ENCODE measurements at regions not wholly inside any gene's neighbourhood (a gene's known extent, or its start where the extent isn't known, plus 50 kb on each side); places are given as distances from the start of the nearest gene placed in this dataset.
"Not testable (repeated sequence)": the region's sequence is repeated elsewhere in the genome, so short reads cannot be mapped to it uniquely, and the experiment has no call there.

- TF ChIP-seq, protein P1, sequence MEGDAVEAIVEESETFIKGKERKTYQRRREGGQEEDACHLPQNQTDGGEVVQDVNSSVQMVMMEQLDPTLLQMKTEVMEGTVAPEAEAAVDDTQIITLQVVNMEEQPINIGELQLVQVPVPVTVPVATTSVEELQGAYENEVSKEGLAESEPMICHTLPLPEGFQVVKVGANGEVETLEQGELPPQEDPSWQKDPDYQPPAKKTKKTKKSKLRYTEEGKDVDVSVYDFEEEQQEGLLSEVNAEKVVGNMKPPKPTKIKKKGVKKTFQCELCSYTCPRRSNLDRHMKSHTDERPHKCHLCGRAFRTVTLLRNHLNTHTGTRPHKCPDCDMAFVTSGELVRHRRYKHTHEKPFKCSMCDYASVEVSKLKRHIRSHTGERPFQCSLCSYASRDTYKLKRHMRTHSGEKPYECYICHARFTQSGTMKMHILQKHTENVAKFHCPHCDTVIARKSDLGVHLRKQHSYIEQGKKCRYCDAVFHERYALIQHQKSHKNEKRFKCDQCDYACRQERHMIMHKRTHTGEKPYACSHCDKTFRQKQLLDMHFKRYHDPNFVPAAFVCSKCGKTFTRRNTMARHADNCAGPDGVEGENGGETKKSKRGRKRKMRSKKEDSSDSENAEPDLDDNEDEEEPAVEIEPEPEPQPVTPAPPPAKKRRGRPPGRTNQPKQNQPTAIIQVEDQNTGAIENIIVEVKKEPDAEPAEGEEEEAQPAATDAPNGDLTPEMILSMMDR (IDR thresholded peaks at IDR 0.05; ENCODE audit: insufficient read depth, low read length), result no peak
- DNase-seq (ENCODE audit: low read depth), result no peak
- H3K4me3 ChIP-seq (ENCODE audit: low read depth, low read length), result no peak overlapping the region
Measured at GRCh38 chr17:77049440-77049839, 91.3 kb upstream of the SEC14L1 start.

DNA sequence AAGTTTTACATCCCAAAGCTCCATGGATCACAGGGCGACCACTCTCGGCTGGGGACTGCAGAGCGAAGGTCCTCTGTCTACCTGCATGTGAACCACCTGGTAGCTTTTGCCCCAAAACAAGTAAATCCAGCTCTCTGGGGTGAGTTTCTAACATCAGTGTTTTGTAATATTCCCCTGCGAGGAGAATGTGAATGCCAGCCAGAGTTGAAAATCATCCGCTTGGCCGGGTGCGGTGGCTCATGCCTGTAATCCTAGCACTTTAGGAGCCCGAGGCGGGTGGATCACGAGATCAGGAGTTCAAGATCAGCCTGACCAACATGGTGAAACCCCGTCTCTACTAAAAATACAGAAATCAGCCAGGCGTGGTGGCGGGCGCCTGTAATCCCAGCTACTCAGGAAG lies 89.9 kb upstream of the SEC14L1 start:
- not testable (repeated sequence) for DNase-seq (ENCODE audit: low read depth); H3K4me3 ChIP-seq (ENCODE audit: low read depth, low read length)

- TF ChIP-seq, protein P1 (IDR thresholded peaks at IDR 0.05; ENCODE audit: insufficient read depth, low read length), result no peak
- DNase-seq (ENCODE audit: low read depth), result no peak
- no peak overlapping the region for H3K4me3 ChIP-seq (ENCODE audit: low read depth, low read length)
Measured at GRCh38 chr17:77054936-77055335, 85.8 kb upstream of the SEC14L1 start.

DNA sequence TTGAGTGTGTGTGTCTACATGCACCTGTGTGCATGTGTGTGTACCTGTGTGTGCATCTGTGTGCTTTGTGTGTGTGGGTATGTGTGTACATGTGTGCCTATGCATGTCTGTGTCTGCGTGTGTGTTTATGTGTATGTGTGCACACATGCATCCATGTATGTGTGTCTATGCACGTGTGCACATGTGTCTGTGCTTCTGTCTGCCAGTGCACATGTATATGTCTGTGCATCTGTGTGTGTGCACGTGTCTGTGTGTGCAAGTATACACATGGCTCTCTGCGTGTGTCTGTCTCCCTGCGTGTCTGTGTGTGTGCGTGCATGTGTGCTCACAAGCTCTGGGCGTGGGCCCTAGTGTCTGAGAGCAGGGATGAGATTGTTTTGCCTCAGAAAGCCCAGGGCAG lies 85.3 kb upstream of the SEC14L1 start:
- no peak for DNase-seq (ENCODE audit: low read depth)
- TF ChIP-seq, protein P1 (IDR thresholded peaks at IDR 0.05; ENCODE audit: insufficient read depth, low read length), result no peak
- no peak overlapping the region for H3K4me3 ChIP-seq (ENCODE audit: low read depth, low read length)

GRCh38 chr17:77058016-77058415 lies 82.8 kb upstream of the SEC14L1 start:
- no peak overlapping the region for H3K4me3 ChIP-seq (ENCODE audit: low read depth, low read length)
- TF ChIP-seq, protein P1 (IDR thresholded peaks at IDR 0.05; ENCODE audit: insufficient read depth, low read length), result no peak
- no peak for DNase-seq (ENCODE audit: low read depth)

DNA sequence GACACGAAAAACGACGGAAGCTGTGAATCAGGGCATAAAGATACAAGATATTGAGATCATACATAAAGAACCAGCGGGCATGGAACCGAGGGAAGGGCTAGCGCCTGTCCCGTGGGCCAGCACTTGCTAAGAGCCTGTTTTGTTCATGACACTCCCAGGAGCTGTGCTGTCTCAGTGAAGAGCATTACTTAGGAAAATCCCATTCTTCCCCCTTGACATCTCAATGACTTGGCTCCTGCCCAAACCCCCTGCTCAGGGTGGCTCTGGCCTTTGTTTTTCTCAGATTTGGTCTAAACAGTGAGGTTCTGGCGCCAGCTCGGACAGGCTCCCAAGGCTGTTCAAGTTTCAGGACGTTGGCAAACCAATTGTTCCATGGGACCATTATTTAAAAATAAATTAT lies 79.1 kb upstream of the SEC14L1 start:
- DNase-seq (ENCODE audit: low read depth), result no peak
- no peak overlapping the region for H3K4me3 ChIP-seq (ENCODE audit: low read depth, low read length)
- TF ChIP-seq, protein P1 (IDR thresholded peaks at IDR 0.05; ENCODE audit: insufficient read depth, low read length), result no peak

GRCh38 chr17:77064598-77064997 lies 76.2 kb upstream of the SEC14L1 start:
- no peak for DNase-seq (ENCODE audit: low read depth)
- TF ChIP-seq, protein P1 (IDR thresholded peaks at IDR 0.05; ENCODE audit: insufficient read depth, low read length), result no peak
- no peak overlapping the region for H3K4me3 ChIP-seq (ENCODE audit: low read depth, low read length)

All from fibroblast of the aortic adventitia (primary cell).